Ovary (tissue), 7 donors: ENCODE measurements at regions not wholly inside any gene's neighbourhood (a gene's known extent, or its start where the extent isn't known, plus 50 kb on each side); places are given as distances from the start of the nearest gene placed in this dataset.

Source experiments
- DNase-seq, 5 donors: peaks; one replicate each; pipeline ENCODE4 v3.0.0-alpha.2; 2019 to 2020
- H3K27ac ChIP-seq, 2 donors: fragments of 200-600 bp; one replicate each; pipeline versions ENCODE4 v1.5.1 to v1.8.0; 2019 to 2022
- H3K27me3 ChIP-seq: fragments of 200-600 bp; one replicate; pipeline ENCODE4 v1.8.0; 2022
- H3K36me3 ChIP-seq: fragments of 200-600 bp; sonication (generic); one replicate; pipeline ENCODE4 v1.5.1; 2019
- H3K4me1 ChIP-seq: one replicate; pipeline ENCODE4 v1.8.1; 2013; ENCODE audit warnings: mild to moderate bottlenecking, moderate library complexity; ENCODE audit not compliant: insufficient read depth
- H3K4me3 ChIP-seq: fragments of 200-600 bp; sonication (generic); one replicate; pipeline ENCODE4 v1.5.1; 2017
- H3K9me3 ChIP-seq, 2 donors: fragments of 200-600 bp in 1 of 2; sonication (generic) in 1 of 2; one replicate each; pipeline versions ENCODE4 v1.5.1 to v1.8.1; 2013 to 2019; ENCODE audit warnings: mild to moderate bottlenecking in 1 of 2, moderate library complexity in 1 of 2
- CTCF ChIP-seq, 3 donors: fragments of 450-650 bp in 2 of 3; fragments of 200-600 bp in 1 of 3; IDR thresholded peaks; one replicate each; pipeline versions ENCODE4 v1.5.1 to v1.8.0; 2016 to 2022; ENCODE audit warnings: antibody characterized with exemption in 3 of 3, mild to moderate bottlenecking in 1 of 3
- EP300 ChIP-seq: sonication (generic); formaldehyde crosslinking; IDR thresholded peaks from one replicate; pipeline ENCODE4 v1.6.1; 2017; ENCODE audit warnings: antibody characterized with exemption
- POLR2A ChIP-seq: fragments of 450-650 bp; IDR thresholded peaks from one replicate; pipeline ENCODE4 v1.6.1; 2017; ENCODE audit warnings: antibody characterized with exemption, mild to moderate bottlenecking, moderate library complexity
- WGBS, 3 donors: extraction: QIAGEN DNeasy Blood & Tissue Kit in 1 of 3; methylation state at CpG; one replicate each; pipeline versions ENCODE4 v1.1.5 to v1.1.7; 2013 to 2017; 5-methylcytosine and 5-hydroxymethylcytosine counted together
- intact Hi-C, 4 donors: fragments of 100-400 bp; cut with DNase I; formaldehyde crosslinking; loops; one replicate each; pipeline versions ENCODE4 v1.11.0 to v1.15.1; 2022 to 2023
- donor health status: DM: no; HTN: no; CAD: no; lungs with moderate emphysema.
- donor health status: DM: no; HTN: no; CAD: no.
- donor health status: Bipolar disorder and iron deficiency.
- donor health status: DM: no; HTN: no; CAD: no.
- donor health status: DM: yes; HTN: yes; CAD: no.

- Histone ChIP-seq H3K36me3 (no peaks in the 10 kb centered on the region), H3K27me3 (no peaks in the 10 kb centered on the region), H3K27ac (no peak overlapping the region), H3K9me3 (no peaks in the 10 kb centered on the region), H3K4me1 (no peaks in the 10 kb centered on the region), H3K4me3 (no peak overlapping the region)
- TF ChIP-seq EP300 (no peak), CTCF (IDR thresholded peaks at IDR 0.05) (no peak), POLR2A (no peak)
- DNase-seq = no peak
- 79 to 85% (median 82%) methylated on average over 7 of the region's 7 CpGs for WGBS, 3 donors
- intact Hi-C loops = no loop called here
Measured at GRCh38 chr5:6251565-6252102, 126.7 kb downstream of the MED10 start.

- Histone ChIP-seq H3K4me3 (no peak overlapping the region), H3K27ac (no peak overlapping the region), H3K4me1 (no peaks in the 10 kb centered on the region), H3K9me3 (no peaks in the 10 kb centered on the region), H3K27me3 (no peaks in the 10 kb centered on the region), H3K36me3 (no peaks in the 10 kb centered on the region)
- TF ChIP-seq EP300 (no peak), CTCF (IDR thresholded peaks at IDR 0.05) (no peak), POLR2A (no peak)
- 89 to 96% (median 93%) methylated on average over 7 of the region's 7 CpGs for WGBS, 3 donors
- no peak for DNase-seq
- intact Hi-C loops = no loop called here
Measured at GRCh38 chr5:6250121-6250520, 128.2 kb downstream of the MED10 start.

DNA sequence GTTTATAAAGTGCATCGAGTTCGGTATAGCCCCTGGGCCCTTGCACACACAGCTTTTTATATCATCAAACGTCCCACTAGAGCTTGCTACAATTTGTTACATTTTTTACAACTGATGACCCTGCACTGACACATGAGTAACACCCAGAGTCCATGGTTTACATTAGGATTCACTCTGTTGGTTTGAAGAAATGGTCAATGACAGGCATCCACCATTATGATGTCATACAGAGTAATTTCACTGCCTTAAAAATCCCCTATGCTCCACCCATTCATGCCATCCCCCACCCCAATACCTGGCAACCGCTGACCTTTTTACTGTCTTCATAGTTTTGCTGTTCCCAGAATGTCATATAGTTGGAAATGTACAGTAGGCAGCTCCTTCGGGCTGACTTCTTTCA, 130.2 kb downstream of the MED10 start:
- H3K4me3 ChIP-seq = no peak overlapping the region
- intact Hi-C loops = no loop called here
- no peak for DNase-seq
- no peaks in the 10 kb centered on the region for H3K9me3 ChIP-seq
- no peak for TF ChIP-seq CTCF (IDR thresholded peaks at IDR 0.05)
- TF ChIP-seq EP300 = no peak
- TF ChIP-seq POLR2A = no peak
- H3K27ac ChIP-seq = no peak overlapping the region
- no peaks in the 10 kb centered on the region for H3K4me1 ChIP-seq
- H3K27me3 ChIP-seq = no peaks in the 10 kb centered on the region
- H3K36me3 ChIP-seq = no peaks in the 10 kb centered on the region
- 81 to 86% (median 86%) methylated on average over 5 of the region's 5 CpGs for WGBS, 3 donors

DNA sequence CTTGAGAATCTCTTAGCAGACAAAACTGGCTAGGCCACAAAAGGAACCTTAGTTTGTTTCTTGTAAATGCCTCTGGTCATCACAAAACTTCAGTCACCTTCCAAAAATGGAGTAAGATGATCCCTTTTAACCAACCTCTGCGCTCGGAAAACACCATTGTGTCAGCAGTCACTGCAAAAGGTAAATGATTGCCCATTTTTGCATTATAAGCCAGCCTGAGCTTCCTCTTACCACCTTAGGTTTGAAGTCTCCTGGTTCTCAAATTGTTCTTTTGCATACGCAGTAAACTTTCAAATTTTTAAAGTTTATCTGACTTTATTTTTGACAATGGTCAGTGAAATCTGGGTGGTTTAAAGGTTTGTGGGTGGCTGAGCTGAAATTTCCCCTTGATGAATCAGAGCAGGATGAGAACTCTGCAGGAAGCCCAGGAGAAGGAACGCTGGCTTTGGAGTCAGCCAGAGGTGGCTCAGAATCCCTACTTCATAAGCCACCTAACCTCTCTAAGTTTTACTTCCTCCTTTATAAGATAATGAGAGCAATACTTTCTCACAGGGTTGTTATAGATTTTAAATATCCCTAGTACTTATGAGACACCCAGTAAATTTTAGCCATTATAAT, 131.4 kb downstream of the MED10 start:
- WGBS, 3 donors = 79 to 88% (median 88%) methylated on average over 4 of the region's 4 CpGs
- intact Hi-C loops = no loop called here
- Histone ChIP-seq H3K9me3 (no peaks in the 10 kb centered on the region), H3K27me3 (no peaks in the 10 kb centered on the region), H3K36me3 (no peaks in the 10 kb centered on the region), H3K27ac (no peak overlapping the region), H3K4me1 (no peaks in the 10 kb centered on the region), H3K4me3 (no peak overlapping the region)
- no peak for TF ChIP-seq CTCF (IDR thresholded peaks at IDR 0.05)
- no peak for TF ChIP-seq POLR2A
- no peak for TF ChIP-seq EP300
- no peak for DNase-seq
